H9 (cell line): ENCODE measurements at regions not wholly inside any gene's neighbourhood (a gene's known extent, or its start where the extent isn't known, plus 50 kb on each side); places are given as distances from the start of the nearest gene placed in this dataset.

Experiments used
- DNase-seq: peaks from one replicate; pipeline ENCODE4 v3.0.0-alpha.2; 2017
- H2AFZ ChIP-seq: one replicate; pipeline ENCODE4 v1.6.1; 2013; ENCODE audit warnings: mild to moderate bottlenecking, low read length, control low read depth, moderate library complexity
- H2AK5ac ChIP-seq: 2 replicates; pipeline ENCODE4 v1.6.1; 2013; ENCODE audit warnings: low read length, control low read depth, mixed read lengths; ENCODE audit not compliant: insufficient read length
- H2BK120ac ChIP-seq: one replicate; pipeline ENCODE4 v1.6.1; 2013; ENCODE audit warnings: low read depth, mild to moderate bottlenecking, low read length, control low read depth, inconsistent platforms; ENCODE audit not compliant: poor library complexity, severe bottlenecking
- H2BK12ac ChIP-seq: 2 replicates; pipeline ENCODE4 v1.6.1; 2013; ENCODE audit warnings: low read length, control low read depth, mixed read lengths, low read depth; ENCODE audit not compliant: insufficient read length
- H2BK15ac ChIP-seq: 2 replicates; pipeline ENCODE4 v1.6.1; 2013; ENCODE audit warnings: low read depth, low read length, control low read depth
- H2BK20ac ChIP-seq: one replicate; pipeline ENCODE4 v1.6.1; 2013; ENCODE audit warnings: low read depth, mild to moderate bottlenecking, low read length, control low read depth, inconsistent platforms; ENCODE audit not compliant: poor library complexity, severe bottlenecking
- H2BK5ac ChIP-seq: 2 replicates; pipeline ENCODE4 v1.6.1; 2013; ENCODE audit warnings: low read length, control low read depth, mixed read lengths; ENCODE audit not compliant: insufficient read length
- H3K14ac ChIP-seq: 2 replicates; pipeline ENCODE4 v1.6.1; 2013; ENCODE audit warnings: low read length, control low read depth; ENCODE audit not compliant: insufficient read depth
- H3K18ac ChIP-seq: 2 replicates; pipeline ENCODE4 v1.6.1; 2013; ENCODE audit warnings: low read depth, mild to moderate bottlenecking, mixed read lengths, low read length, control low read depth; ENCODE audit not compliant: insufficient read length
- H3K23ac ChIP-seq: 2 replicates; pipeline ENCODE4 v1.6.1; 2013; ENCODE audit warnings: low read length, control low read depth, mixed read lengths, low read depth; ENCODE audit not compliant: insufficient read length
- H3K23me2 ChIP-seq: 2 replicates; pipeline ENCODE4 v1.6.1; 2013; ENCODE audit warnings: low read depth, mild to moderate bottlenecking, mixed read lengths, low read length, control low read depth; ENCODE audit not compliant: insufficient read length, poor library complexity, severe bottlenecking
- H3K27ac ChIP-seq: 2 replicates; pipeline ENCODE4 v1.5.1; 2013; ENCODE audit warnings: low read length, control low read depth, mixed read lengths, low read depth; ENCODE audit not compliant: insufficient read length
- H3K27me3 ChIP-seq: 2 replicates; pipeline ENCODE4 v1.6.1; 2013; ENCODE audit warnings: low read length, control low read depth, inconsistent platforms; ENCODE audit not compliant: insufficient read depth
- H3K4ac ChIP-seq: 2 replicates; pipeline ENCODE4 v1.6.1; 2013; ENCODE audit warnings: low read depth, mild to moderate bottlenecking, control low read depth, inconsistent platforms, low read length, moderate library complexity
- H3K4me1 ChIP-seq: 2 replicates; pipeline ENCODE4 v1.6.1; 2013; ENCODE audit warnings: low read length, control low read depth, inconsistent platforms; ENCODE audit not compliant: insufficient read depth
- H3K4me2 ChIP-seq: 2 replicates; pipeline ENCODE4 v1.6.1; 2013; ENCODE audit warnings: low read length, control low read depth, mixed read lengths; ENCODE audit not compliant: insufficient read length, insufficient read depth
- H3K56ac ChIP-seq: 2 replicates; pipeline ENCODE4 v1.6.1; 2013; ENCODE audit warnings: low read depth, mild to moderate bottlenecking, mixed read lengths, low read length, control low read depth; ENCODE audit not compliant: insufficient read length
- H3K79me1 ChIP-seq: 2 replicates; pipeline ENCODE4 v1.6.1; 2013; ENCODE audit warnings: low read depth, mild to moderate bottlenecking, moderate library complexity, low read length, control low read depth, inconsistent platforms; ENCODE audit not compliant: insufficient read depth, poor library complexity, severe bottlenecking
- H3K79me2 ChIP-seq: 2 replicates; pipeline ENCODE4 v1.6.1; 2013; ENCODE audit warnings: low read length, control low read depth, inconsistent platforms; ENCODE audit not compliant: insufficient read depth
- H3K9ac ChIP-seq: 2 replicates; pipeline ENCODE4 v1.6.1; 2013; ENCODE audit warnings: low read length, control low read depth, mixed read lengths; ENCODE audit not compliant: insufficient read length; ENCODE audit errors: extremely low read depth
- H3K9me3 ChIP-seq: one replicate; pipeline ENCODE4 v1.6.1; 2013; ENCODE audit warnings: low read depth, low read length, inconsistent platforms; ENCODE audit not compliant: control insufficient read depth
- H3T11ph ChIP-seq: one replicate; pipeline ENCODE4 v1.6.1; 2013; ENCODE audit warnings: mild to moderate bottlenecking, low read length, control low read depth, inconsistent platforms
- H4K20me1 ChIP-seq: one replicate; pipeline ENCODE4 v1.6.1; 2013; ENCODE audit not compliant: control insufficient read depth, insufficient read length, insufficient read depth
- H4K5ac ChIP-seq: 2 replicates; pipeline ENCODE4 v1.6.1; 2013; ENCODE audit warnings: low read depth, mild to moderate bottlenecking, mixed read lengths, low read length, control low read depth; ENCODE audit not compliant: insufficient read length
- H4K8ac ChIP-seq: replicated peaks from 2 replicates; pipeline ENCODE4 v1.6.1; 2013; ENCODE audit warnings: low read length, control low read depth, mixed read lengths, low read depth; ENCODE audit not compliant: insufficient read length
- H4K91ac ChIP-seq: 2 replicates; pipeline ENCODE4 v1.6.1; 2013; ENCODE audit warnings: low read depth, mild to moderate bottlenecking, moderate library complexity, mixed read lengths, low read length, control low read depth; ENCODE audit not compliant: insufficient read length
- H3K27ac Mint-ChIP-seq, 3 experiments: 2 replicates in 2 of 3; 3 replicates in 1 of 3; pipeline ENCODE4 v1.8.0; 2020 to 2021; ENCODE audit warnings: mixed read lengths in 3 of 3, mild to moderate bottlenecking in 1 of 3, moderate library complexity in 1 of 3
- H3K27me3 Mint-ChIP-seq: 2 replicates; pipeline ENCODE4 v1.8.0; 2021; ENCODE audit warnings: low read depth, mild to moderate bottlenecking, moderate library complexity, mixed read lengths
- H3K36me3 Mint-ChIP-seq, 3 experiments: 2 replicates in 2 of 3; 3 replicates in 1 of 3; pipeline ENCODE4 v1.8.0; 2020 to 2021; ENCODE audit warnings: low read depth in 3 of 3, mixed read lengths in 3 of 3; ENCODE audit not compliant: insufficient read depth in 1 of 3
- H3K4me1 Mint-ChIP-seq, 2 experiments: 2 replicates each; pipeline ENCODE4 v1.8.0; 2020; ENCODE audit warnings: mixed read lengths in 2 of 2
- H3K4me3 Mint-ChIP-seq, 2 experiments: 2 replicates in 1 of 2; 3 replicates in 1 of 2; pipeline ENCODE4 v1.8.0; 2020 to 2021; ENCODE audit warnings: mild to moderate bottlenecking in 2 of 2, mixed read lengths in 2 of 2, moderate library complexity in 1 of 2
- H3K9me3 Mint-ChIP-seq, 2 experiments: 2 replicates in 1 of 2; 3 replicates in 1 of 2; pipeline ENCODE4 v1.8.0; 2020; ENCODE audit warnings: mild to moderate bottlenecking in 2 of 2, mixed read lengths in 2 of 2, moderate library complexity in 1 of 2
- CTCF ChIP-seq: fragments of 200-600 bp; sonication (generic); conservative IDR thresholded peaks from 3 replicates; pipeline ENCODE4 v1.8.0; 2021; ENCODE audit warnings: antibody characterized with exemption, mild to moderate bottlenecking
- WGBS: extraction: QIAGEN DNeasy Blood & Tissue Kit; methylation state at CpG from one replicate; pipeline ENCODE4 v1.1.7; 2013; ENCODE audit warnings: missing lambda C conversion rate, low lambda C conversion rate, mixed read lengths; ENCODE audit not compliant: insufficient read length; ENCODE audit errors: extremely low coverage; 5-methylcytosine and 5-hydroxymethylcytosine counted together

GRCh38 chr16:49010879-49011278, 270.8 kb downstream of the CBLN1 start:
- Histone ChIP-seq H3K9me3 (no peaks in the 10 kb centered on the region), H3T11ph (no peak overlapping the region), H2BK15ac (no peak overlapping the region), H2BK20ac (no peak overlapping the region), H3K4ac (no peak overlapping the region), H3K23me2 (no peaks in the 10 kb centered on the region), H3K56ac (no peak overlapping the region), H3K27ac (no peak overlapping the region), H4K8ac (no peak overlapping the region), H3K4me1 (no peaks in the 10 kb centered on the region; the same call in 1 of the 2 replicates), H3K4me2 (no peak overlapping the region), H3K9ac (no peak overlapping the region), H4K91ac (no peak overlapping the region), H2BK12ac (no peak overlapping the region), H4K5ac (no peak overlapping the region), H4K20me1 (no peaks in the 10 kb centered on the region), H3K27me3 (no peaks in the 10 kb centered on the region), H3K79me1 (no peaks in the 10 kb centered on the region), H3K14ac (no peak overlapping the region), H2BK120ac (no peak overlapping the region), H3K79me2 (no peaks in the 10 kb centered on the region), H2BK5ac (no peak overlapping the region), H2AK5ac (no peak overlapping the region), H2AFZ (no peak overlapping the region), H3K18ac (no peak overlapping the region), H3K23ac (no peak overlapping the region)
- Mint-ChIP-seq H3K27ac (peak overlapping the region in 1 of 3 experiments; percentile 17; a peak in 1 of 7 replicates), H3K36me3 (peaks cover 0 to 1% (median 0%) of the 10 kb centered on the region in 3 experiments; a peak in 1 of 7 replicates), H3K4me3 (no peak overlapping the region), H3K4me1 (peaks cover 14 to 19% of the 10 kb centered on the region in 2 experiments), H3K27me3 (peaks cover 18% of the 10 kb centered on the region), H3K9me3 (no peaks in the 10 kb centered on the region; a peak in 2 of 5 replicates)
- no CpG with 5 or more reads among the region's 7 CpGs for WGBS
- no peak for DNase-seq
- TF ChIP-seq CTCF = no peak
